PFSK-1 (cell line): ENCODE measurements at regions not wholly inside any gene's neighbourhood (a gene's known extent, or its start where the extent isn't known, plus 50 kb on each side); places are given as distances from the start of the nearest gene placed in this dataset.

Source experiments
- FOXP2 ChIP-seq: optimal IDR thresholded peaks from 2 replicates; pipeline ENCODE3; 2011; ENCODE audit warnings: borderline replicate concordance, control low read depth, inconsistent platforms; ENCODE audit not compliant: insufficient read depth; ENCODE audit errors: extremely low read length, extremely low read depth
- POLR2AphosphoS5 ChIP-seq: IDR thresholded peaks from 2 replicates; pipeline ENCODE4 v1.6.1; 2012; ENCODE audit warnings: low read depth, mild to moderate bottlenecking, control low read depth, low read length, moderate library complexity

DNA sequence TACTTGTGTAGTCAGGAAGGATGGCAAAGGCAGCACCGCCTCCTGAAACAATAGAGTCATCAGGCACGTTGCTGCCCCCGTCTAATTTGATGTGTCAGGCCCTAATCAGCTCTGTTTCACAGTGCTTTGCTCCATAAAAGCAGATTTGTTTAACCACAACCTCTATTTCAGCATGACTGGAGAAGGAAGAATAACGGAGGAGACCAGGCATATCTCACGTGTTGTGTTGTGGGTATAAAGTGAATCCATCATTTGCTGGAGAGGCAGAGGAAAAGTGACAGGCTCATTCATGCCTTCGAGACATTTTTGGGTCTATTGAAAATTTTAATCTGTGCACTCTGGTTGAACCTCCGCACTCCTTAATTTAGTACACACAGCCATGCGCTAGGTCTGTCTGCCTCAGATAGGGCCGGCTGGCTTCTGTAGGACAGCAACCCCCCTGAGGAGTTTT lies 940.4 kb upstream of the SLC10A2 start:
- TF ChIP-seq FOXP2 (peak; percentile 39), POLR2AphosphoS5 (0 out of 2 replicates have a peak, but pooled peaks have one; percentile 28)
